GM18861 (cell line): ENCODE measurements at regions not wholly inside any gene's neighbourhood (a gene's known extent, or its start where the extent isn't known, plus 50 kb on each side); places are given as distances from the start of the nearest gene placed in this dataset.
A peak's percentile ranks its signal among the peaks of the same experiment; 100 is the strongest.

Experiments used
- ATAC-seq: cut with Tn5 transposase; IDR thresholded peaks from one replicate; pipeline ENCODE4 v1.9.1; 2021; ENCODE audit not compliant: unreplicated experiment

DNA sequence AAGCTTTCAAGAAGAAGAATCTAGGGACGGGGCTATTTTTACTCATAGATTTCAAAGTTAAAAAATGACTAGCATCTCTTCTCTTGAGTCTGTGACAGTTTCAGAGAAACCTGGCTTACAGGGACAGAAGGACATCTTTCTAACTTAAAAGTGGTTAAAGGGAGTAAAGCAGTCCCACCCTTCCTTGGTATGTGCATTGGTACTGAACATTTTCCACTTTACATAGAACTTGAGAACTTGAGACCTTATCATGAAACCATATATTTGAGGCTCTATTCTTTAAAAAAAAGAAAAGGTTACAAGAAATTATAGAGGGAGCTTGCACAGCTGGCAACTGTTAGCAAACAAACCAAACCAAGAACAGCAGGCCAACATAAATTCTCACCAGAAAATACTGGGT is 73.4 kb upstream of the GAREM1 start:
- no peak for ATAC-seq

DNA sequence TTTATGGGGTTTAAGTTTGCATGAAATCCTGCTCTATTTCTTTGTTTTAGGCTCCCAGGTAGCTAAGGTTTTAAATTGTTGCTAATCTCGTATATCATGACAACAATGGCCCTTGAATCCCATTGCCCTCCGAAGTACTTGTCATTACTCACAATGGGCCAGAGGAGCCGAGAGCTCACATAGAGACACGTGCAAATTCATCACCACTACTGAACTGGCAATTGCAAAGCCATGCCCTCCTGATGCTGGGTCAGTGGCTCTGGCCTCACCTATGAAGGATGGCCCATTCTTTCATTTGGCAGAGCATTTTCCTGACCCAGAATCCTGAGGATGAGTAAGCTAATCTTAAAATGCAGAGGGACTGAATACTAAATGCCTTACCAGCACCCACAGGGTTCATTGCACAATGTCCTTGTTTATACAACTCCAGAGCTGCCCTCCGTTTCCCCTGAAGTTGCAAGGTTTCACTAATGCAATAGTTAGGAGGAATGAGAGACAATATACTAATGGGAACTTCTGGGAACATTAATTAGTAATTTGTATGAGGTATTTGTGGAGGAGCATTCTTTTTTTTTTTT is 71.6 kb upstream of the GAREM1 start:
- ATAC-seq: no peak

DNA sequence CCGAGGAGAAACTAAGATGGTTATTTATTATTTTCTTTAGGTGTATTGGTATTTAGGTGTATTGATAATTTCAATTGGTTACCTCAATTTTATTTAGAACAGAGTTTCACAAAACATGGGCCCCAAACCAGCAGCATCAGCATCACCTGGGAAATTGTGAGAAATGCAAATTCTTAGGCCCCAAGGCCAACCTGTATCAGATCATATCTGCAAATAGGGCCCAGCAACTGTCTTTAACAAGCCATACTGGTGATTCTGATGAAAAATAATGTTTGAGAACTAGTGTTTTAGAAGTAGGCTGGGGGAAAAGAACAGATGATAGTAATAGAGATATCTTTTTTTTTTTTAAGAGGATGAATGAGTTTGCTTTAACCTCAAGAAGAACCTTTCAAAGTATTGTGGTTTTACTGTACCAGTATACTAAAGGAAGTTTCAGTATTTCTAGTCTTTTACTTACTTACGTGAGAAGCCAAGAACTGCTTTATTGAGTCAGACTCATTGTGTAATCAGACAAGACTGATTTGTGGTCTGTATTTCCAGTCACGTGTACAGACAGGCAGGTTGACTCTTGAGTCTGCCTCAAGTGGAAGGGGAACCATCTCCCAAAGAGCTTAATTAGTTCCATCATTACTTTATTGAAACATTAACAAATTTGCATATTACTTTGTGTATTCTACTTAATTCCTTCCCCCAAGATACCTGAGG is 60.4 kb upstream of the GAREM1 start:
- ATAC-seq: peak; percentile 100

DNA sequence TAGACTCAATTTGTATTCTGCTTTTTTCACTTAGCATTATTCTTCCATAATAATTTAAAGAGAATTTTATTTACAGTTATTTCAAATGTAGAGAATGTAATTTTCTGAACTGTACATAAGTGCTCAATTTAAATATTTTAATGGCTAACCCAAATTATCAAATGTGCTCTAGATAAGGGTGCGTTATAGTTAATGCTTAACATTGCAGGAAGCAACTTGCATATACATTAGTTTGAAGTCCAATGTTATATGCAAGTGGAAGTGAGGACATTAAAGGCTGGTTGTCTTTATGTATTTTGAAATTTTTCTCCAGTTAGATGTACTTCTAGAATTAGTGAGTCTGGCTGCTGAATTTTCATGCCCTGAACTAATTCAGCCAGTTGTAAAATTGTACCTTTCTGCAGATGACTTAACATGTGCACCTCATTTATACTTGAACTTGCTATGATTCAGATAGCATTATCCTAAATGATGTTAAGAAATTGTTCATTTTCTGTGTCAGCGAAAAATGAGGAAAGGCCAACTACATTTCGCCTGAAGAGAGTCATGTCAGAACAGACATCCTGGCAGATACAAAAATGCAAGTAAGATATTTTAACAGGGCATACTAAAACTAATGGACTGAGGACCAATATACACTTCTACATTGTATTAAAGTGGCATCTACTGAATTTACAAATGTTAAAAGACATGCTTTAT is 59.2 kb upstream of the GAREM1 start:
- no peak for ATAC-seq

DNA sequence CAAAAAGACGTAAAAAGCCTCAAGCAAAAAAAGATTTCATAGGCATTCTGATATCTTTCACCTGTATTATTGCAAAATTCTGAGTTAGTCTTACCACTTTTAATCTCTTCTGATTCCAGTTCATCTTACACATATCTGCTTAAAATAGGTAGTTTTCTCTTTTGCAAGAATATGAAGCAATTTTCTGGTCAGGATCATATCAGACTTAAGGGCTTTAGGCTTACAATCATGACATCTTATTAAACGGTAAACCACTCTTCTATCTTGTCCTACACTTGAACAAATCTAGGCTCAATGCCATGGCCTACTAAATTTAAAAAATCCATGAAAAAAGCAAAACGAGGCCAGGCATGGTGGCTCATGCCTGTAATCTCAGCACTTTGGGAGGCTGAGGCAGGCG is 50.1 kb upstream of the GAREM1 start:
- no peak for ATAC-seq
